Stimulated activated CD4-positive, alpha-beta T cell treated with anti-CD3 and anti-CD28 coated beads, Interleukin-15, amount 100 ng/mL, for 48 hours (primary cell): ENCODE measurements at regions not wholly inside any gene's neighbourhood (a gene's known extent, or its start where the extent isn't known, plus 50 kb on each side); places are given as distances from the start of the nearest gene placed in this dataset.

Source experiments
- DNase-seq, 2 donors: peaks; one replicate each; pipeline ENCODE4 v3.0.0-alpha.2; 2020; ENCODE audit warnings: low read depth in 2 of 2

DNA sequence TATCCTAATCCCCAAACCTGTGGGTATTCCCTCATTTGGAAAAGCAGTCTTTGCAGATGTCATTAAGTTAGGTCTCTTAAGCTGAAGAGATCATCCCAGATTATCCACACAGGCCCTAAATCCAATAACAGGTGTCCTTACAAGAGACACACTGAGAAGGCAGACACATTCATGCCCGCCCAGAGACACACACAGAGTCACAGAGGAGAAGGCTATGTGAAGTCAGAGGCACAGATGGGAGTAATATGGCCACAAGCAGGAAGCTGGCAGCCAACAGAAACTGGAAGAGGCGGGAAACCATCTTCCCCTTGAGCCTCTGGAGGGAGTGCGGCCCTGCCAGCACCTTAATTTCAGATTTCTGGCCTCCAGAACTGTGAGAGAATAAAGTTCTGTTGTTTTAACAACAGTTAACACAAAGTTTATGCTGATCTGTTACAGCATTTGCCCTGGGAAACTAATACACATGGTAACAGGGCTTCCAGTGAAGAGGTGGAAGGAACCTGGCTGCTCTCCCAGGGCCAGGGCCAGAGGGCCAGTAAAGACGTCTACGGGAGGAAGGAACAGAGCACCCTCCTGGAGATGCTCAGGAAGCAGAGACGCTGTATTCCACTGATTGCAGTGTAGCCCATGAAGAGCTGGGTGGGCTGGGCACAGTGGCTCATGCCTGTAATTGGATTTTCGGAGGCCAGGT, 217.5 kb downstream of the GLI2 start:
- DNase-seq: no peak

DNA sequence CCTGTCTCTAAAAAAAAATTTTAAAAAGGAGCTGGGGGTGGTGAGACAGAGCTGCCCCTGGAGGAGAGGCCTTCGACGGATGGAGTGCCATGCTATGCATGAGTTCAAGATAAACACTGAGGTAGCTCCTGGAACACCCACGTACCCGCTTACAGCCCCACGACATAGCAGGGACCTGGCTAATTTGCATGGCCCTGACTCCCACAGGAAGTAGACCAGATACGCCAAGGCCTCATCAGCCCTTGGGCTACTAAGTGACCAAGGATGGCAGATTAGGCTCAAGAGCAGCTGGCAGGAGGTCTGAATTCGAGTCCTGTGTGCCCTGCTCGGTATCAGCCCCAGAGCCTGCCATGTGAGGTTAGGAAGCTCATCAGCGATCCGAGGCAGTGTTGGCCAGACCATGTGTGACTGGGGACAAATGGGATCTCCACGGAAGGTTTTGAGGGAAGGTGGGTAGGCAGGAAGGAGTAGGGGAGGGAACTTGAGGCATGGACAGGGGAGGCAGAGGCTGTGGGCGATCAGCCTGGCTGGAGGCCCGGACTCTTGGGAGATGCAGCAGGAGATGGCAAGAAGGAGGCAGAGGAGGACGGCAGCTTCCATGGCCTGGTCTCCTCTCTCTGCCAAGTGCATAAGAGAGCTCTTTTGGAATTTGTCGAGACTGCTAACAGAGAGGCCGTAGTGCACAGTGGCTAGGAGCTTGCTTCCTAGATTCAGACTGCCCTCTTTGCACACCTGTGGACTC, 218.3 kb downstream of the GLI2 start:
- no peak for DNase-seq

GRCh38 chr2:120954939-120955338, 219.3 kb downstream of the GLI2 start:
- no peak for DNase-seq

DNA sequence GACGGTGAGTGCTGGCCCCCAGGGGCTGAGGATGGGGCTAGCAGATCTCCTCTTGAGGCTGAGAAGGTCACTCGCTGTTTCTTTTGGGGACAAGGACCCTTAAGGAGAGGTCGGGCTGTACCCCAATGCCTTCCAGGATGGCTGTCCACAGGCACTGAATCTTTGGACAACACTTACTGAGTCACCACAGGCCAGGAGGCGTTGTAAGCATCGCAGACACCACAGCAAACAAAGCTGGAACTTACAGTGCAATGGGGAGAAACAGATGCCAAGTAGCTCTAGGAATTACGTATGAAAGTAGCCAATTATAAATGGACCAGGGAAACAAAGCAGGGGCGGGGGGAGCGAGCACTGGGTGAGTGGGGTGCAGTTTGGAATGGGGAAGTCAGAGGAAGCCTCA, 219.8 kb downstream of the GLI2 start:
- DNase-seq: no peak

- no peak for DNase-seq
Observed at GRCh38 chr2:120956486-120957156, 221.0 kb downstream of the GLI2 start.

DNA sequence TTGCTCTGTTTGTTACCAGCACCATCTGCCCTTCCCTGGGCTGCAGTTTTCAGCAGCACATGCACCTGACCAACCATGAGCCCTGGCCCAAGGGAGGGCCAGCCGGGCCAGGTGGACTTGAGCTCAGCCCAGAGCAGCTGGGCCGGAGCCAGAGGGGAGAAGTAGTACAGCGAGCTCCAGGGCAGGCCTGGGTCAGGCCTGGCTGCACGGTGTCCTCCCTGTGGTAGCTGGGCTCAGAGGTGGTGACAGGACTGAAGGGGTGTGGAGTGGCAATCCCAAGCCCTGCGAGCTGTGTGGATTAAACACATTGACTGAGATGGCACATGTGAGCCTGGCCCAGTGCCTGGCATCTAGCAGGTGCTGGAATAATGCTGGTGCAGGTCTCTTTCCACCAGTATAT, 222.2 kb downstream of the GLI2 start:
- DNase-seq: no peak

- DNase-seq: no peak
Observed at GRCh38 chr2:120958623-120959366, 223.1 kb downstream of the GLI2 start.

GRCh38 chr2:120959426-120959825, 223.8 kb downstream of the GLI2 start:
- DNase-seq: no peak

GRCh38 chr2:120960770-120961366, 225.2 kb downstream of the GLI2 start:
- DNase-seq: no peak

- DNase-seq: no peak
Observed at GRCh38 chr2:120961396-120961795, 225.7 kb downstream of the GLI2 start.

DNA sequence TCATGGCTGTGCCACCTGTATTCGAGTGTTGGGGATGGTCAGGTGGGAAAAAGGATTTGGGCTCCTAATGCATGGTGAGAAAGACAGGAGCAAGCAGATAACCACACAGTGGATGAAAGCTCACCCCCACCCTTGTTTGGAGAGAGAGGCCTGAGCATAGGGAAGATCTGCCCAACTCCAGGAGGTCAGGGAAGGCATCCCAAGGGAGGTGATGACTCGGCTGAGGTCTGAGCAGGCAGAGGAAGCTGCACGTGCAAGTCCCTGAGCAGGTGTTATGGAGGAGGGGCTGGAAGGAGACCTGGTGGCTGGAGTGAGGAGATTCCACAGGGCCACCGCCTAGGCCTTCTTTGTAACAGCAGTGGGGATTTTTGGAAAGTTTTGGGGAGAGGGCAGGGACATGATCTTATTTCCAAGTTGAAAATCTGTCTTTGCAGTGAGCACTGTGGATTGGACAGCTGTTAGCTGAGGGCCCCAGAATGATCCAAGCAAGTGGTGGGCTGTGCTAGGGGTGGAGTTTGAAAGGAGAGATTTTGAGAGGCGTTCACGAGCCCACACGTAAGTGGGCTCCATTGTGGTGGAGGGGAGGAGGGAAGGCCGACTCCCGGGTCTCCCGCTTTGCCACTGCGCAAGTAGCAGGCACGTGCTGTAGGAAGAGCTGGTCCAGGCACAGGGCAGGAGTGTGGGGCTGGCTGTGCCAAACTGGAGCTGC, 228.5 kb downstream of the GLI2 start:
- no peak for DNase-seq

GRCh38 chr2:120964819-120965218, 229.2 kb downstream of the GLI2 start:
- no peak for DNase-seq

- no peak for DNase-seq
Observed at GRCh38 chr2:120966510-120967254, 231.0 kb downstream of the GLI2 start.

GRCh38 chr2:120968307-120969015, 232.8 kb downstream of the GLI2 start:
- no peak for DNase-seq

DNA sequence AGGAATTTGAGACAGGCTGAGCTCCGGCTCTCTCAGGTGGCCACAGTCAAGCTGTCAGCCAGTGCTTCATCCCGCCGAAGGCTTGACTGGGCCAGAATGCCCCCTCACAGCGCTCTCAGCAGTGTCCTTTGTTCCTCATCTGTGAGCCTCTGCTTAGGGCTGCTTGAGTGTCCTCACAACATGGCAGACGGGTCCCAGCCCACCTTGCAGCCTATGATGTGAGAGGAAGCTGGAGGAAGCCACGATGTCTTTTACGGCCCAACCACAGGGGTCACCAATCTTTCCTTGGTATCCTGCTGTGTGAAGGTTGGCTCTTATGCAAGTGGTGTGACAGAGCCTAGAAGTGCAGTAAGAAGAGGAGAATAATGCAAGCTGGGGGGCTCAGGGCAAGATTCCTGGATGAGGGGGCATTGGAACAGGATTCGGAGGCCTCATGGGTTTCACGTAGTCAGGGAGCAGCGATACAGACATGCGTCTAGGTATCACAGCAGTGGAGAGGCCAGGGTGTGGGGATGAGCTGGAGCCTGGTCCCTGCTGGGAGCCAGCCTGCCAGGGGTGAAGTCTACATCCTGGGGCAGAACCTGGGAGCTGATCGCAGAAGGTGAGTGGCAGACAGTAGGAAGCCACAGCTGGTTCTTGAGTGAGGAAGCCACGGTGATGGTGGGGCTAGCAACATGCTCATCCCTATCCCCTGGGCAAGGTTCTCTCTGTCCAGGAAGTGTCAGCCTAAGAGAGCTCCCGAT, 234.1 kb downstream of the GLI2 start:
- DNase-seq: no peak

DNA sequence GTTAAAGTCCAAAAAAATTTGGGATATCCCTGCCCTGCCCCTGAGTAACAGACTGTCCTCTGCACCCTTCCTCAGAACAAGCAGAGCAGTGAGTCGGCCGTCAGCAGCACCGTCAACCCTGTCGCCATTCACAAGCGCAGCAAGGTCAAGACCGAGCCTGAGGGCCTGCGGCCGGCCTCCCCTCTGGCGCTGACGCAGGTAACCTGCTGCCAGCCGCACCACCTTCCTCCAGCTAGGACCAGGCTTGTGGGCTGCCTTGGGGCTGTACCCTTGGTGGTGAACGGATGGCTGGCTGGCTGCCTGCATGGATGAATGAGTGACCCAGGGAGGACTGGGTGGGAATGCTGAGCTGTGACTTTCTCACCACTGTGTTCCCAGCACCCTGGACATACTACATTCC, 236.2 kb downstream of the GLI2 start:
- no peak for DNase-seq

DNA sequence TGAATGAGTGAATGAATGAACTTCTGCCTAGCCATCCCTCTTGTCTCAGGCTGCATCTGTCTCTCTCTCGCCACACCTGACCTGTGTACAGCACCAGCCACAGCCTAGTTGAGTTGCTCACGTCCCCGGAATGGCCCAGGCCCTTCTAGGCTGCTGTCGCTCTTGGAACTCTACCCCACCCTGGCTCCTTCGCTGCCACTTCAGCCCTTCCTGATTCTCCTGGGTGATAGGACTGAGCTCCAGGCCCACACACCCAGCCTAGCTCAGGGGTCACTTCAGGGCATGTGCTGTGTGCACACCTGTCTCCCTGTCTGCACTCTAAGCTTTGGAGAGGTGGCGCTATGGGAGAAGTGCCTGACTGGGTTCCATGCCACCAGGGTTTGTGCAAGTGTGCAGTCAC, 236.6 kb downstream of the GLI2 start:
- no peak for DNase-seq

- no peak for DNase-seq
Observed at GRCh38 chr2:120973196-120973595, 237.5 kb downstream of the GLI2 start.

DNA sequence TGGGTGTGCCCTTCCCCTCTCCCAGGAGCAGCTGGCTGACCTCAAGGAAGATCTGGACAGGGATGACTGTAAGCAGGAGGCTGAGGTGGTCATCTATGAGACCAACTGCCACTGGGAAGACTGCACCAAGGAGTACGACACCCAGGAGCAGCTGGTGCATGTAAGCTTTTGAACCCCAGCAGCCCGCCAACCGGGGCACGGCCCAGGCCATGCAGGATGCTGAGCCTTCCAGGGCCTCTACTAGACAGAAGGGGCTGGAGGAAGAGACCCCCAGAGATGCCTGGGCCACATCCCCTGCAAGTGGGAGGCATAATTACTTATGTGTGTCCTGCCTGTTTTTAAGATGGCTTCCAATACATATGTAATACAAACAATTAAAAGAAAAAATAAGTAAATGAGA, 239.3 kb downstream of the GLI2 start:
- DNase-seq: no peak
